A549 (cell line): ENCODE measurements at regions not wholly inside any gene's neighbourhood (a gene's known extent, or its start where the extent isn't known, plus 50 kb on each side); places are given as distances from the start of the nearest gene placed in this dataset.

Source experiments
- ATAC-seq, 2 experiments: fragments of 200-7000 bp in 1 of 2; fragments of >200 bp in 1 of 2; cut with Nextera tagmentation in 1 of 2; cut with Tn5 transposase in 1 of 2; 3 replicates each; pipeline versions ENCODE4 v1.8.0 to v1.9.1; 2018 to 2020; ENCODE audit warnings: mild to moderate bottlenecking in 1 of 2, moderate library complexity in 1 of 2
- CTCF ChIA-PET: fragments of 300-600 bp; sonication (Branson Sonifier 250); formaldehyde crosslinking; extraction: SDS; loops from one replicate; lab custom pipeline; 2021; ENCODE audit warnings: antibody characterized with exemption, inconsistent platforms; lab: Yijun Ruan, JAX
- POLR2A ChIA-PET: fragments of 350-600 bp; formaldehyde crosslinking; extraction: SDS; loops from one replicate; lab custom pipeline; 2021; ENCODE audit warnings: antibody characterized with exemption, inconsistent platforms; lab: Yijun Ruan, JAX
- DNase-seq, 2 experiments: peaks; one replicate each; pipeline versions ENCODE4 v3.0.0 to v3.0.0-alpha.2; 2011 to 2016; ENCODE audit warnings: low read depth in 1 of 2, low spot score in 1 of 2
- FAIRE-seq: peaks from 2 replicates; lab custom pipeline; 2011; peaks lifted over from hg19 to GRCh38; lab: Jason Lieb, UNC
- H3K27ac ChIP-seq, 2 experiments: fragments of >200 bp; sonication (Bioruptor Twin); formaldehyde crosslinking; 3 replicates each; pipeline ENCODE4 v1.5.1; 2016 to 2017
- H3K4me1 ChIP-seq: fragments of >200 bp; sonication (Bioruptor Twin); formaldehyde crosslinking; 3 replicates; pipeline ENCODE4 v1.6.1; 2016
- H3K4me2 ChIP-seq: fragments of >200 bp; sonication (Bioruptor Twin); formaldehyde crosslinking; 3 replicates; pipeline ENCODE4 v1.6.1; 2016
- H3K4me3 ChIP-seq: fragments of >200 bp; sonication (Bioruptor Twin); formaldehyde crosslinking; 3 replicates; pipeline ENCODE4 v1.5.1; 2016
- H3K9me3 ChIP-seq: fragments of >200 bp; sonication (Bioruptor Twin); formaldehyde crosslinking; 3 replicates; pipeline ENCODE4 v1.6.1; 2016
- BHLHE40 ChIP-seq: IDR thresholded peaks from 2 replicates; pipeline ENCODE4 v1.6.1; 2012; ENCODE audit warnings: low read depth, low read length, inconsistent platforms
- CHD2 ChIP-seq: fragments of 150-350 bp; IDR thresholded peaks from 2 replicates; pipeline ENCODE4 v1.6.1; 2014; ENCODE audit warnings: low read length; ENCODE audit not compliant: partially characterized antibody
- CTCF ChIP-seq: fragments of >200 bp; sonication (Bioruptor Twin); formaldehyde crosslinking; IDR thresholded peaks from 3 replicates; pipeline ENCODE4 v1.5.1; 2016
- ELK1 ChIP-seq: fragments of 150-350 bp; IDR thresholded peaks from 2 replicates; pipeline ENCODE4 v1.6.1; 2014; ENCODE audit warnings: low read depth, mild to moderate bottlenecking, low read length
- EP300 ChIP-seq, 2 experiments: fragments of >200 bp; sonication (Bioruptor Twin); formaldehyde crosslinking; IDR thresholded peaks; 2 replicates in 1 of 2; 3 replicates in 1 of 2; pipeline ENCODE4 v1.6.1; 2016 to 2017
- HES2 ChIP-seq: fragments of >200 bp; sonication (Bioruptor Twin); formaldehyde crosslinking; IDR thresholded peaks from 2 replicates; pipeline ENCODE4 v1.6.1; 2016
- MAFK ChIP-seq: fragments of 450-650 bp; IDR thresholded peaks from 2 replicates; pipeline ENCODE4 v1.6.1; 2014; ENCODE audit not compliant: partially characterized antibody
- MYC ChIP-seq: IDR thresholded peaks from 2 replicates; pipeline ENCODE4 v1.6.1; 2012; ENCODE audit warnings: mild to moderate bottlenecking, inconsistent platforms, low read length, improper control_type of control experiment, borderline replicate concordance
- NR3C1 ChIP-seq: fragments of >200 bp; sonication (Bioruptor Twin); formaldehyde crosslinking; IDR thresholded peaks from 3 replicates; pipeline ENCODE4 v1.6.1; 2017
- PHF8 ChIP-seq: fragments of 200-600 bp; sonication (generic); IDR thresholded peaks from 2 replicates; pipeline ENCODE4 v1.6.1; 2016; ENCODE audit warnings: low read depth, mild to moderate bottlenecking, antibody characterized with exemption, moderate library complexity, borderline replicate concordance
- POLR2A ChIP-seq: IDR thresholded peaks from 2 replicates; pipeline ENCODE4 v1.6.1; 2012; ENCODE audit warnings: mild to moderate bottlenecking, low read length
- RAD21 ChIP-seq, 2 experiments: fragments of >200 bp in 1 of 2; sonication (Bioruptor Twin) in 1 of 2; formaldehyde crosslinking in 1 of 2; IDR thresholded peaks in 1 of 2; conservative IDR thresholded peaks in 1 of 2; 2 replicates in 1 of 2; 3 replicates in 1 of 2; pipeline ENCODE4 v1.6.1; 2012 to 2018; ENCODE audit warnings: inconsistent platforms in 1 of 2
- RNF2 ChIP-seq: fragments of 200-600 bp; sonication (generic); IDR thresholded peaks from 2 replicates; pipeline ENCODE4 v1.6.1; 2016; ENCODE audit warnings: low read depth, mild to moderate bottlenecking, antibody characterized with exemption, moderate library complexity, borderline replicate concordance
- SMC3 ChIP-seq: fragments of >200 bp; sonication (Bioruptor Twin); formaldehyde crosslinking; IDR thresholded peaks from 3 replicates; pipeline ENCODE4 v1.6.1; 2018; ENCODE audit warnings: inconsistent platforms
- TFCP2L1 ChIP-seq: fragments of 250-450 bp; sonication (Bioruptor Pico); IDR thresholded peaks from 2 replicates; pipeline ENCODE4 v1.5.0; 2021; ENCODE audit warnings: mild to moderate bottlenecking
- ZC3H11A ChIP-seq: fragments of 450-650 bp; IDR thresholded peaks from 2 replicates; pipeline ENCODE4 v1.6.1; 2014; ENCODE audit warnings: antibody characterized with exemption, mild to moderate bottlenecking
- WGBS: methylation state at CpG from one replicate; pipeline ENCODE4 v1.1.6; 2017; ENCODE audit errors: missing lambda C conversion rate; 5-methylcytosine and 5-hydroxymethylcytosine counted together

- TF ChIP-seq CTCF (no peak), CHD2 (no peak), BHLHE40 (no peak), POLR2A (no peak), MAFK (no peak), TFCP2L1 (CRISPR knock-in tag) (no peak), SMC3 (no peak), PHF8 (no peak)
Observed at GRCh38 chr6:118752803-118753202, 101.4 kb upstream of the CEP85L start (continued).

GRCh38 chr6:118751072-118751471 lies 99.7 kb upstream of the CEP85L start:
- 70% methylated on average over 3 of the region's 3 CpGs for WGBS
- H3K4me1 ChIP-seq = no peaks in the 10 kb centered on the region
- ChIA-PET POLR2A (no interaction called here), CTCF (interaction anchor here (0.7 kb wide), 1 partner anchor 135 kb away, joined by 6 read pairs; no protein-coding TSS in a partner anchor)
- no peak overlapping the region for H3K4me3 ChIP-seq
- ATAC-seq (no peak), FAIRE-seq (no peak), DNase-seq (no peak)
- H3K9me3 ChIP-seq = no peaks in the 10 kb centered on the region
- no peak overlapping the region for H3K4me2 ChIP-seq
- no peak overlapping the region for H3K27ac ChIP-seq
- TF ChIP-seq HES2 = no peak

- Histone ChIP-seq H3K4me3 (no peak overlapping the region), H3K27ac (no peak overlapping the region), H3K4me2 (no peak overlapping the region), H3K9me3 (no peaks in the 10 kb centered on the region), H3K4me1 (no peaks in the 10 kb centered on the region)
- DNase-seq (no peak), ATAC-seq (no peak), FAIRE-seq (no peak)
- 62% methylated on average over 2 of the region's 2 CpGs for WGBS
- ChIA-PET CTCF (no interaction called here), POLR2A (no interaction called here)
- TF ChIP-seq ELK1 (no peak), CHD2 (no peak), RAD21 (conservative IDR thresholded peaks at IDR 0.05 in 1 of 2, IDR thresholded peaks at IDR 0.05 in 1 of 2) (no peak)
Observed at GRCh38 chr6:118750143-118750542, 98.8 kb upstream of the CEP85L start.

GRCh38 chr6:118748311-118749062 lies 97.1 kb upstream of the CEP85L start:
- no peak for FAIRE-seq
- 63% methylated on average over 6 of the region's 9 CpGs for WGBS
- no peak for DNase-seq
- no peak overlapping the region for H3K27ac ChIP-seq
- POLR2A ChIA-PET = no interaction called here
- H3K4me2 ChIP-seq = no peak overlapping the region
- H3K9me3 ChIP-seq = no peaks in the 10 kb centered on the region
- H3K4me3 ChIP-seq = no peak overlapping the region
- TF ChIP-seq EP300 (IDR thresholded peaks at IDR 0.05) = no peak
- TF ChIP-seq MYC = no peak
- no peak for TF ChIP-seq PHF8
- TF ChIP-seq RNF2 = no peak
- no peak for TF ChIP-seq ZC3H11A
- TF ChIP-seq NR3C1 = no peak
- TF ChIP-seq BHLHE40 = no peak
- TF ChIP-seq ELK1 = no peak
- TF ChIP-seq, all 56 proteins: peak for 0
- H3K4me1 ChIP-seq = no peaks in the 10 kb centered on the region
- CTCF ChIA-PET = interaction anchor here (1.1 kb wide), 1 partner anchor 12 kb away, joined by 4 read pairs; no protein-coding TSS in a partner anchor
- ATAC-seq = no peak; a peak in 1 of 6 replicates
